ENCODE measurements at regions not wholly inside any gene's neighbourhood (a gene's known extent, or its start where the extent isn't known, plus 50 kb on each side); places are given as distances from the start of the nearest gene placed in this dataset.

GRCh38 chr1:235013512-235013911 is 115.1 kb downstream of the TOMM20 start:
- intact Hi-C loops (cut with DNase I), result no loop called here
- peak; percentile 62 for ATAC-seq
- DNase-seq (ENCODE audit: low spot score), result peak; percentile 54

- DNase-seq (ENCODE audit: low spot score), result peak; percentile 47
- ATAC-seq, result peak; percentile 49
- intact Hi-C loops (cut with DNase I), result no loop called here
These were observed 116.0 kb downstream of the TOMM20 start for GRCh38 chr1:235012436-235013210.

GRCh38 chr1:235011599-235012435 is 116.8 kb downstream of the TOMM20 start:
- intact Hi-C loops (cut with DNase I), result no loop called here
- ATAC-seq, result peak; percentile 57
- DNase-seq (ENCODE audit: low spot score), result peak; percentile 62

GRCh38 chr1:235011064-235011598 is 117.5 kb downstream of the TOMM20 start:
- intact Hi-C loops (cut with DNase I), result no loop called here
- DNase-seq (ENCODE audit: low spot score) (peak; percentile 53), ATAC-seq (no peak)

GRCh38 chr1:235009561-235010306 is 118.9 kb downstream of the TOMM20 start:
- DNase-seq (ENCODE audit: low spot score) (peak; percentile 43), ATAC-seq (no peak)
- intact Hi-C loops (cut with DNase I), result no loop called here

GRCh38 chr1:235009074-235009473 is 119.6 kb downstream of the TOMM20 start:
- intact Hi-C loops (cut with DNase I), result no loop called here
- DNase-seq (ENCODE audit: low spot score) (peak; percentile 40), ATAC-seq (no peak)

- ATAC-seq (no peak), DNase-seq (ENCODE audit: low spot score) (no peak)
- intact Hi-C loops (cut with DNase I), result no loop called here
These were observed 120.4 kb downstream of the TOMM20 start for GRCh38 chr1:235008239-235008638.

- intact Hi-C loops (cut with DNase I), result no loop called here
- DNase-seq (ENCODE audit: low spot score) (no peak), ATAC-seq (no peak)
These were observed 121.8 kb downstream of the TOMM20 start for GRCh38 chr1:235006816-235007215.

GRCh38 chr1:235006132-235006721 is 122.4 kb downstream of the TOMM20 start:
- no peak for DNase-seq (ENCODE audit: low spot score)
- intact Hi-C loops (cut with DNase I), result no loop called here
- no peak for ATAC-seq

GRCh38 chr1:235004840-235005391 is 123.7 kb downstream of the TOMM20 start:
- no peak for ATAC-seq
- peak; percentile 17 for DNase-seq (ENCODE audit: low spot score)
- intact Hi-C loops (cut with DNase I), result no loop called here

- DNase-seq (ENCODE audit: low spot score) (peak; percentile 2), ATAC-seq (no peak)
- intact Hi-C loops (cut with DNase I), result no loop called here
These were observed 124.4 kb downstream of the TOMM20 start for GRCh38 chr1:235004276-235004675.

GRCh38 chr1:235002706-235003300 is 125.8 kb downstream of the TOMM20 start:
- ATAC-seq, result no peak
- intact Hi-C loops (cut with DNase I), result no loop called here
- DNase-seq (ENCODE audit: low spot score), result peak; percentile 35

- DNase-seq (ENCODE audit: low spot score) (peak; percentile 51), ATAC-seq (no peak)
- intact Hi-C loops (cut with DNase I), result no loop called here
These were observed 129.1 kb downstream of the TOMM20 start for GRCh38 chr1:234999513-234999940.

- DNase-seq (ENCODE audit: low spot score), result peak; percentile 60
- ATAC-seq, result peak; percentile 32
- intact Hi-C loops (cut with DNase I), result no loop called here
These were observed 130.5 kb downstream of the TOMM20 start for GRCh38 chr1:234997896-234998741.

GRCh38 chr1:234997201-234997895 is 131.3 kb downstream of the TOMM20 start:
- peak; percentile 95 for ATAC-seq
- peak; percentile 94 for DNase-seq (ENCODE audit: low spot score)
- intact Hi-C loops (cut with DNase I), result no loop called here

GRCh38 chr1:234996245-234996757 is 132.3 kb downstream of the TOMM20 start:
- intact Hi-C loops (cut with DNase I), result no loop called here
- ATAC-seq (no peak), DNase-seq (ENCODE audit: low spot score) (peak; percentile 26)

Data from sciatic nerve (tissue), 2 donors.